ENCODE measurements at regions not wholly inside any gene's neighbourhood (a gene's known extent, or its start where the extent isn't known, plus 50 kb on each side); places are given as distances from the start of the nearest gene placed in this dataset.

- TF ChIP-seq CTCF (conservative IDR thresholded peaks at IDR 0.05) (no peak), EZH2 (IDR thresholded peaks at IDR 0.05; ENCODE audit: low read depth) (no peak)
Measured at GRCh38 chr12:124633365-124634362, 66.3 kb upstream of the NCOR2 start.
